Lower leg skin (tissue), 3 donors: ENCODE measurements at regions not wholly inside any gene's neighbourhood (a gene's known extent, or its start where the extent isn't known, plus 50 kb on each side); places are given as distances from the start of the nearest gene placed in this dataset.

Source experiments
- CTCF ChIP-seq, 3 donors: fragments of 450-650 bp; IDR thresholded peaks; one replicate each; pipeline ENCODE4 v1.5.1; 2016; ENCODE audit warnings: antibody characterized with exemption in 3 of 3, mild to moderate bottlenecking in 3 of 3, moderate library complexity in 2 of 3
- POLR2A ChIP-seq, 2 donors: fragments of 450-650 bp; IDR thresholded peaks; one replicate each; pipeline ENCODE4 v1.6.1; 2016 to 2017; ENCODE audit warnings: antibody characterized with exemption in 2 of 2, mild to moderate bottlenecking in 1 of 2, moderate library complexity in 1 of 2

DNA sequence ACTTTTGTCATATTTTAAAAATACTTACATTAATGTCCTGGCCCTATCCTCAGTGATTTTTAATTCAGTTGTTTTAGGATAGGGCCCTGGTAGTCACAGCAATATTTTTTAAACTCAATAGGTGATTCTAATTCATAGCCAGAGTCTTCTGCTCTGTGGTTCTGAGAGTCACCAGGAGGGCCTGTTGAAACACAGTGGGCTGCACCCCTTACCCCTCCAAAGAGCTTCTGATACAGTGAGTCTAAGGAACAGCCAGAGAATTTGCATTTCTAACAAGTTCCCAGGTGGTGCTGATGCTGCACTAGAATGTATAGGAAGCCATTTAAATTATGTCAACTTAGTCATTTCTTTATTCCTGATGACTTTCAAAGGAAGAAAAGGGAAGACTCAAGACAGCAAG, 458.3 kb upstream of the ARRDC3 start:
- TF ChIP-seq POLR2A (IDR thresholded peaks at IDR 0.05) (no peak), CTCF (IDR thresholded peaks at IDR 0.05) (no peak)
